CD14-positive monocyte (primary cell): ENCODE measurements at regions not wholly inside any gene's neighbourhood (a gene's known extent, or its start where the extent isn't known, plus 50 kb on each side); places are given as distances from the start of the nearest gene placed in this dataset.

Source experiments
- DNase-seq, 3 donors: peaks; one replicate each; pipeline ENCODE4 v3.0.0-alpha.2; 2011 to 2022
- H2AFZ ChIP-seq: 2 replicates; pipeline ENCODE4 v1.6.0; 2012; ENCODE audit warnings: mild to moderate bottlenecking, low read depth, low read length, inconsistent platforms; ENCODE audit not compliant: insufficient read depth, poor library complexity, severe bottlenecking
- H3K27ac ChIP-seq, 2 donors: 1 replicate in 1 of 2; 2 replicates in 1 of 2; pipeline ENCODE4 v1.5.1; 2012 to 2013; ENCODE audit warnings: low read length in 2 of 2, control low read depth in 1 of 2, inconsistent platforms in 1 of 2, low read depth in 1 of 2, mild to moderate bottlenecking in 1 of 2
- H3K27me3 ChIP-seq, 2 donors: one replicate each; pipeline versions ENCODE4 v1.6.0 to v1.6.1; 2011 to 2013; ENCODE audit warnings: low read length in 2 of 2; ENCODE audit not compliant: control insufficient read depth in 2 of 2, insufficient read depth in 2 of 2
- H3K36me3 ChIP-seq, 2 donors: replicated peaks in 1 of 2; 1 replicate in 1 of 2; 2 replicates in 1 of 2; pipeline versions ENCODE4 v1.5.1 to v1.6.1; 2012 to 2013; ENCODE audit warnings: low read length in 2 of 2, control low read depth in 1 of 2, inconsistent platforms in 1 of 2, mild to moderate bottlenecking in 1 of 2; ENCODE audit not compliant: insufficient read depth in 2 of 2, control insufficient read depth in 1 of 2
- H3K4me1 ChIP-seq, 2 donors: 1 replicate in 1 of 2; 2 replicates in 1 of 2; pipeline versions ENCODE4 v1.5.1 to v1.6.1; 2012 to 2013; ENCODE audit warnings: low read length in 2 of 2, control low read depth in 1 of 2, inconsistent platforms in 1 of 2, mild to moderate bottlenecking in 1 of 2, moderate library complexity in 1 of 2; ENCODE audit not compliant: insufficient read depth in 2 of 2, control insufficient read depth in 1 of 2
- H3K4me2 ChIP-seq: replicated peaks from 2 replicates; pipeline ENCODE3; 2012; ENCODE audit warnings: low read length, moderate library complexity, mild to moderate bottlenecking; ENCODE audit not compliant: poor library complexity, severe bottlenecking; ENCODE audit errors: extremely low read depth
- H3K4me3 ChIP-seq, 3 experiments: fragments of 200-600 bp in 1 of 3; sonication (generic) in 1 of 3; replicated peaks in 1 of 3; 1 replicate in 2 of 3; 2 replicates in 1 of 3; pipeline ENCODE4 v1.5.1; 2011 to 2013; ENCODE audit warnings: low read length in 3 of 3, mild to moderate bottlenecking in 3 of 3, control low read depth in 2 of 3, low read depth in 2 of 3, inconsistent platforms in 1 of 3, moderate library complexity in 1 of 3
- H3K79me2 ChIP-seq: 2 replicates; pipeline ENCODE4 v1.6.0; 2012; ENCODE audit warnings: mild to moderate bottlenecking, control low read depth, inconsistent platforms, low read length, moderate library complexity; ENCODE audit not compliant: insufficient read depth
- H3K9ac ChIP-seq: 2 replicates; pipeline ENCODE4 v1.6.0; 2017; ENCODE audit warnings: low read length, mild to moderate bottlenecking; ENCODE audit not compliant: insufficient read depth, poor library complexity, severe bottlenecking
- H3K9me3 ChIP-seq, 2 donors: replicated peaks in 1 of 2; 1 replicate in 1 of 2; 2 replicates in 1 of 2; pipeline versions ENCODE4 v1.5.1 to v1.6.1; 2012 to 2013; ENCODE audit warnings: low read length in 2 of 2, control low read depth in 1 of 2; ENCODE audit not compliant: control insufficient read depth in 1 of 2, insufficient read depth in 1 of 2
- H4K20me1 ChIP-seq: 2 replicates; pipeline ENCODE4 v1.6.0; 2012; ENCODE audit warnings: mild to moderate bottlenecking, low read length, control low read depth, moderate library complexity; ENCODE audit not compliant: insufficient read depth
- H3K27ac Mint-ChIP-seq, 7 donors: one replicate each; pipeline ENCODE4 v1.8.0; 2020; ENCODE audit warnings: mild to moderate bottlenecking in 7 of 7, mixed read lengths in 7 of 7, moderate library complexity in 6 of 7, inconsistent platforms in 2 of 7
- H3K27me3 Mint-ChIP-seq, 3 donors: one replicate each; pipeline ENCODE4 v1.8.0; 2021 to 2022; ENCODE audit warnings: low read depth in 3 of 3, mild to moderate bottlenecking in 3 of 3, mixed read lengths in 3 of 3, moderate library complexity in 3 of 3, inconsistent platforms in 1 of 3
- H3K36me3 Mint-ChIP-seq, 2 donors: one replicate each; pipeline ENCODE4 v1.8.0; 2020; ENCODE audit warnings: mixed read lengths in 2 of 2, inconsistent platforms in 1 of 2, mild to moderate bottlenecking in 1 of 2
- H3K4me1 Mint-ChIP-seq: one replicate; pipeline ENCODE4 v1.8.0; 2020; ENCODE audit warnings: mild to moderate bottlenecking, mixed read lengths
- H3K4me3 Mint-ChIP-seq, 2 donors: one replicate each; pipeline ENCODE4 v1.8.0; 2020; ENCODE audit warnings: mild to moderate bottlenecking in 2 of 2, mixed read lengths in 2 of 2, moderate library complexity in 1 of 2
- H3K9me3 Mint-ChIP-seq, 7 donors: one replicate each; pipeline ENCODE4 v1.8.0; 2020 to 2022; ENCODE audit warnings: mixed read lengths in 7 of 7, mild to moderate bottlenecking in 6 of 7, moderate library complexity in 6 of 7, inconsistent platforms in 2 of 7
- WGBS: methylation state at CpG from one replicate; pipeline ENCODE4 v1.1.5; 2013; ENCODE audit warnings: missing lambda C conversion rate; ENCODE audit not compliant: insufficient coverage; 5-methylcytosine and 5-hydroxymethylcytosine counted together
- intact Hi-C, 2 donors: fragments of 100-400 bp; cut with micrococcal nuclease; formaldehyde crosslinking; loops; one replicate each; pipeline versions ENCODE4 v1.15.0 to v1.15.1; 2023
- TF ChIP-seq, protein P1 (sequence below): fragments of 200-600 bp; IDR thresholded peaks from one replicate; pipeline ENCODE4 v1.8.0; 2022; ENCODE audit warnings: antibody characterized with exemption, mild to moderate bottlenecking

- Histone ChIP-seq H3K9me3 (peaks cover 0 to 3% of the 10 kb centered on the region in 2 donors), H2AFZ (no peak overlapping the region), H3K27ac (no peak overlapping the region), H3K4me3 (no peak overlapping the region), H3K9ac (no peak overlapping the region), H3K4me1 (no peaks in the 10 kb centered on the region), H3K79me2 (no peaks in the 10 kb centered on the region), H3K36me3 (no peaks in the 10 kb centered on the region), H3K27me3 (no peaks in the 10 kb centered on the region), H4K20me1 (no peaks in the 10 kb centered on the region), H3K4me2 (no peak overlapping the region)
- intact Hi-C loops: no loop called here
- WGBS: no CpG with 5 or more reads among the region's 2 CpGs
- DNase-seq: no peak
- TF ChIP-seq, protein P1, sequence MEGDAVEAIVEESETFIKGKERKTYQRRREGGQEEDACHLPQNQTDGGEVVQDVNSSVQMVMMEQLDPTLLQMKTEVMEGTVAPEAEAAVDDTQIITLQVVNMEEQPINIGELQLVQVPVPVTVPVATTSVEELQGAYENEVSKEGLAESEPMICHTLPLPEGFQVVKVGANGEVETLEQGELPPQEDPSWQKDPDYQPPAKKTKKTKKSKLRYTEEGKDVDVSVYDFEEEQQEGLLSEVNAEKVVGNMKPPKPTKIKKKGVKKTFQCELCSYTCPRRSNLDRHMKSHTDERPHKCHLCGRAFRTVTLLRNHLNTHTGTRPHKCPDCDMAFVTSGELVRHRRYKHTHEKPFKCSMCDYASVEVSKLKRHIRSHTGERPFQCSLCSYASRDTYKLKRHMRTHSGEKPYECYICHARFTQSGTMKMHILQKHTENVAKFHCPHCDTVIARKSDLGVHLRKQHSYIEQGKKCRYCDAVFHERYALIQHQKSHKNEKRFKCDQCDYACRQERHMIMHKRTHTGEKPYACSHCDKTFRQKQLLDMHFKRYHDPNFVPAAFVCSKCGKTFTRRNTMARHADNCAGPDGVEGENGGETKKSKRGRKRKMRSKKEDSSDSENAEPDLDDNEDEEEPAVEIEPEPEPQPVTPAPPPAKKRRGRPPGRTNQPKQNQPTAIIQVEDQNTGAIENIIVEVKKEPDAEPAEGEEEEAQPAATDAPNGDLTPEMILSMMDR: no peak
- no peaks in the 10 kb centered on the region for H3K27me3 Mint-ChIP-seq
- no peak overlapping the region for H3K4me3 Mint-ChIP-seq
- peaks cover 0 to 6% (median 3%) of the 10 kb centered on the region in 7 donors for H3K9me3 Mint-ChIP-seq
- no peak overlapping the region for H3K27ac Mint-ChIP-seq
- H3K36me3 Mint-ChIP-seq: no peaks in the 10 kb centered on the region
- H3K4me1 Mint-ChIP-seq: no peaks in the 10 kb centered on the region
Measured at GRCh38 chr12:77167801-77168200, 102.4 kb upstream of the E2F7 start.

- Mint-ChIP-seq H3K9me3 (peaks cover 0 to 6% (median 2%) of the 10 kb centered on the region in 7 donors), H3K36me3 (no peaks in the 10 kb centered on the region), H3K27me3 (no peaks in the 10 kb centered on the region), H3K27ac (no peak overlapping the region), H3K4me1 (no peaks in the 10 kb centered on the region), H3K4me3 (no peak overlapping the region)
- 90% methylated on average over 1 of the region's 2 CpGs for WGBS
- no peak for DNase-seq
- H3K9me3 ChIP-seq: peaks cover 0 to 3% of the 10 kb centered on the region in 2 donors
- no peak overlapping the region for H3K9ac ChIP-seq
- intact Hi-C loops: no loop called here
- H3K79me2 ChIP-seq: no peaks in the 10 kb centered on the region
- no peak overlapping the region for H3K4me2 ChIP-seq
- TF ChIP-seq, protein P1: no peak
- no peak overlapping the region for H2AFZ ChIP-seq
- no peaks in the 10 kb centered on the region for H3K36me3 ChIP-seq
- H3K4me1 ChIP-seq: no peaks in the 10 kb centered on the region
- H3K4me3 ChIP-seq: no peak overlapping the region
- no peaks in the 10 kb centered on the region for H4K20me1 ChIP-seq
- no peak overlapping the region for H3K27ac ChIP-seq
- H3K27me3 ChIP-seq: no peaks in the 10 kb centered on the region
Measured at GRCh38 chr12:77166696-77167095, 101.3 kb upstream of the E2F7 start.
